ENCODE measurements at regions not wholly inside any gene's neighbourhood (a gene's known extent, or its start where the extent isn't known, plus 50 kb on each side); places are given as distances from the start of the nearest gene placed in this dataset.

- TF ChIP-seq CTCF (conservative IDR thresholded peaks at IDR 0.05) (no peak), EZH2 (IDR thresholded peaks at IDR 0.05; ENCODE audit: low read depth) (no peak)
Observed at GRCh38 chr20:22423190-22423832, 161.1 kb downstream of the FOXA2 start.
